HG02678 (cell line): ENCODE measurements at regions not wholly inside any gene's neighbourhood (a gene's known extent, or its start where the extent isn't known, plus 50 kb on each side); places are given as distances from the start of the nearest gene placed in this dataset.

Experiments used
- ATAC-seq: cut with Tn5 transposase; IDR thresholded peaks from one replicate; pipeline ENCODE4 v1.9.1; 2021; ENCODE audit warnings: mild to moderate bottlenecking, moderate library complexity; ENCODE audit not compliant: unreplicated experiment

GRCh38 chr10:8921568-8921967 is 867.1 kb downstream of the GATA3 start:
- ATAC-seq = no peak

GRCh38 chr10:8923096-8923495 is 868.6 kb downstream of the GATA3 start:
- no peak for ATAC-seq

GRCh38 chr10:8927705-8928104 is 873.2 kb downstream of the GATA3 start:
- ATAC-seq = no peak

GRCh38 chr10:8946451-8946850 is 892.0 kb downstream of the GATA3 start:
- ATAC-seq = no peak

- no peak for ATAC-seq
Observed at GRCh38 chr10:8950978-8951377, 896.5 kb downstream of the GATA3 start.

GRCh38 chr10:8951440-8952089 is 897.1 kb downstream of the GATA3 start:
- ATAC-seq = no peak

GRCh38 chr10:8956400-8956799 is 901.9 kb downstream of the GATA3 start:
- no peak for ATAC-seq

GRCh38 chr10:8962249-8962648 is 907.8 kb downstream of the GATA3 start:
- no peak for ATAC-seq

GRCh38 chr10:8967061-8967460 is 912.6 kb downstream of the GATA3 start:
- ATAC-seq = no peak

GRCh38 chr10:8969853-8970252 is 915.4 kb downstream of the GATA3 start:
- ATAC-seq = no peak

- ATAC-seq = no peak
Observed at GRCh38 chr10:8975535-8975934, 921.0 kb downstream of the GATA3 start.

- no peak for ATAC-seq
Observed at GRCh38 chr10:8978100-8978499, 923.6 kb downstream of the GATA3 start.

- ATAC-seq = no peak
Observed at GRCh38 chr10:8979976-8980375, 925.5 kb downstream of the GATA3 start.

GRCh38 chr10:8981277-8981676 is 926.8 kb downstream of the GATA3 start:
- no peak for ATAC-seq

GRCh38 chr10:8985651-8986050 is 931.2 kb downstream of the GATA3 start:
- ATAC-seq = no peak

- ATAC-seq = no peak
Observed at GRCh38 chr10:8986975-8987374, 932.5 kb downstream of the GATA3 start.

- ATAC-seq = no peak
Observed at GRCh38 chr10:8987712-8988111, 933.2 kb downstream of the GATA3 start.

GRCh38 chr10:8990280-8990987 is 935.9 kb downstream of the GATA3 start:
- ATAC-seq = no peak

- ATAC-seq = no peak
Observed at GRCh38 chr10:8992009-8992408, 937.5 kb downstream of the GATA3 start.

- ATAC-seq = no peak
Observed at GRCh38 chr10:8993864-8994263, 939.4 kb downstream of the GATA3 start.

GRCh38 chr10:8998751-8999150 is 944.3 kb downstream of the GATA3 start:
- ATAC-seq = no peak

GRCh38 chr10:9003122-9003521 is 948.6 kb downstream of the GATA3 start:
- no peak for ATAC-seq

GRCh38 chr10:9004736-9005135 is 950.2 kb downstream of the GATA3 start:
- no peak for ATAC-seq
